NCI-H510A treated with DMSO at 0.1 percent for 48 hours (cell line): ENCODE measurements at regions not wholly inside any gene's neighbourhood (a gene's known extent, or its start where the extent isn't known, plus 50 kb on each side); places are given as distances from the start of the nearest gene placed in this dataset.

ENCODE experiments used
- DNase-seq: peaks from one replicate; lab custom pipeline; 2025; lab: John Stamatoyannopoulos, UW

DNA sequence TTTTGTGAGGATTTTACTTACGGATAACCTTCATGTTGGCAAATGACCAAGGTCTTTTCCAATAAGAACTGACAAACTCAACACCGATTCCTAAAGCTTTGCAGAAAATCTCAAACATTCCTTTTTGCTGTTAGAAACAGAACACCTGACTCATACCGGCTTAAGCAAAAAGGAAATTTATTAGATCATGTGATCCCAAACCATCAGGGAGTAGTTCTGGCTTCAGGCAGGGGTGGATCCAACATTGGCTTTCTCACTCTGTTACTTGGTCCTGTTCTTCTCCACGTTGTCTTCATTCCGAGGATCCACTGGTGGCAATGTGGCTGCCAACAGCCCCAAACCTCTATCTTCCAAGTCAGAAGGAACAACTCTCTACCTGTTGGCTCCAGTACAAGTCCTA lies 95.9 kb upstream of the PMEPA1 start:
- DNase-seq, result no peak

GRCh38 chr20:57804470-57805250 lies 94.8 kb upstream of the PMEPA1 start:
- no peak for DNase-seq

- no peak for DNase-seq
Observed at GRCh38 chr20:57803508-57804005, 93.7 kb upstream of the PMEPA1 start.

DNA sequence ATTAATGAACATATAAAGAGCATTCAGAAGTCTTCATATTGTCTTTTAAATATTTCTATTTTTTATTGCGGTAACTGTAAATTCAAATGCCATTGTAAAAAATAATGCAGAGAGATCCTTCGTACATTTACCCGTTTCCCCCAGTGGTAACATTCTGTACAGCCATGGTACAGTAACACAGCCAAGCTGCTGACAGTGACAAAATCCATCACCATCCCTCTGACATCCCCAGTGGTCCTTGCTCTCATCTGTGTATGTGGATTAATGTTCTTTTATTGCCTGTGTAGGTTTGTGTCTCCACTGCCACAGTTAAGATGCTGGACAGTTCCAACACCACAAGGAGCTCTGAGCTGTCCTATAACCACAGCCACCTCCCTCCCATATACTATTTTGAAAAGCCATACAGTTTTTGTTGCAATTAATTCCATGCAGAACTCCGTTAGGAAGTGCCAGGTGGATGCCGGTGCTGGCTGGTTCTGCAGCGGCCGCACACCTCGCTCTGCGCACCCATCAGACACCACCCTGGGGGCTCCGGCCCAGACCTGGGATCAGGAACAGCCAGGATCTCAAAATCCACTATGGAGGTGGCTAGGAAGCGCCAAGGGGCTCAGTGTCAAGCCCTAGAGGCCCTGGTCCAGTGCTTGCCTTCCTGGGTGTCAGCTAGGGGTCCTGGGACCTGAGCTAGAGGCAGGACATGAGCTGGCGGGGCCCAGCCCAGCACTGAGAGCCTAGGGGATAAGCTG lies 93.1 kb upstream of the PMEPA1 start:
- DNase-seq, result no peak

DNA sequence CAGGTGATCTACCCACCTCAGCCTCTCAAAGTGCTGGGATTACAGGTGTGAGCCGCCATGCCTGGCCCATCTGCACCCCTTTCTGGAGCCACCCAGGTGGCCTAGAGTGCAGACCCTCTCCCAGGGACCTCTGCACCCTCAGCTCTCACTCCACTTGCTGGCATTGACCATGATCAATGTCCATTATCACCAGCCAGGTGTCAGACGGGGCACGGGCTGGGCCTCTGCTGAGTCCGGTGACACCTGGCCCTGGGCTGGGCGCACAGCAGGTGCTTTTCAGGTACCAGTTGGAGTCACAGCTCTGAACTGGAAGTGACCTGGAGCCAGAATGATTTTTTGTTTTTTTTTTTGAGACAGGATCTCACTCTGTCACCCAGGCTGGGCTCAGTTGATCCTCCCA lies 91.8 kb upstream of the PMEPA1 start:
- DNase-seq, result no peak

- no peak for DNase-seq
Observed at GRCh38 chr20:57800791-57801430, 91.1 kb upstream of the PMEPA1 start.

GRCh38 chr20:57797401-57797800 lies 87.6 kb upstream of the PMEPA1 start:
- no peak for DNase-seq

DNA sequence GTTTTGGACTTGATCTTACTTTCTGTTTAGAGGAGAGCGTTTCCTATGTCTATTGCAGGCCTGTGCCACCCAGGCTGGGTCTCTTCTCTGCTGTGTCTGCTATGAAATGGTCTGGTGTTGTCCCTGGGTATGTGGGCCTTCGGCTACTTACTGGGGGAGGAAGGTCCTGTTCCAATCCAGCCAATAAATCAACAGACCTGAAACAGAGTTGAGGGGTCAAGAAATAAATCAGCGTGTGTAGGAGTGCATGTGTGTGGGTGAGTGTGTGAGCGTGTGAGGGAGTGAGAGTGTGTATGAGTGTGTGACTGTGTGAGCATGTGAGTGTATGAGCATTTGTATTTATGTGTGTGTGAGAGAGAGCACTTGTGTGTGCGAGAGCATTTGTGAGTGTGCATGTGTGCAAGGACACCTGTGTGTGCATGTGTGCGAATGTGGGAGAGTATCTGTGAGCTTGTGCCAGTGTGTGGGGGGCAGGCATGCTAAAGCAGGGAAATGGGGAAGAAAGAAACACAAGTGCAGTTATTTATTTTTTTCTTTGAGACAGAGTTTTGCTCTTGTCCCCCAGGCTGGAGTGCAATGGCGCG lies 86.3 kb upstream of the PMEPA1 start:
- no peak for DNase-seq

- no peak for DNase-seq
Observed at GRCh38 chr20:57795342-57795697, 85.5 kb upstream of the PMEPA1 start.

DNA sequence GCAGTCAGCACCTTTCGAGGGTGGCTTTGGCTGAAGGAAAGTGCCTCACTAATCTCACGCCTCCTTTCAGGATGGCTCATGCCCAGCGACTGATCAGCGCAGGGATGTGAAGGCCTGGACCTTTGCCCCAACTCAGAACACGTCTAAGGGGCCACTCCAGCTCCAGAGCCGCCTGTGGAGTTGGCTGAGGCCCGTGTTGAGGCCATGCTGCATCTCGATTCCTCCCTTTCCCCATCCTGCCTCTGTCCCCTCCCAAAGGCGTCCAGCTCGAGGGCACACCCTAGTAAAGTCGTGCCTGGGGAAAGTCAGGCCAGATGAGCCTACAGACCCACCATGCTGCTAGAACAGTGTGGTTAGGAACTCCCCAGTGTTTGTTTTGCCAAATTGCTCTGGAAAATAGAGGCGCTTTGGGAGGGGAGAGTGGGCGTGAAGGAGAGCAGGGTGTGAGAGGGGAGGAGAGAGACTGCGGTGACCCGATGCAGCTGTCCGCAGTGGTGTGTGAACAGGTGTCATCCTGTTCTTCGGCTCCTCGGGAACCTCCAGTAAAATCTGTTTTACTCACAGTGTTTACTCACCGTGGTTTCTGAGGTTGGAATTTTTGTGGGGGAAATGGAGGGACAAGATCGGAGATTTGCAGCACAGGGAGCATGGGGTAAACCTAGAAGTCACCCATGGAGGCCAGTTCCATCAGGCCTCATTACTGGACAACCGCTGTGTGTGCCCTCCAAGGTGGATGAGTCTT lies 85.0 kb upstream of the PMEPA1 start:
- no peak for DNase-seq

DNA sequence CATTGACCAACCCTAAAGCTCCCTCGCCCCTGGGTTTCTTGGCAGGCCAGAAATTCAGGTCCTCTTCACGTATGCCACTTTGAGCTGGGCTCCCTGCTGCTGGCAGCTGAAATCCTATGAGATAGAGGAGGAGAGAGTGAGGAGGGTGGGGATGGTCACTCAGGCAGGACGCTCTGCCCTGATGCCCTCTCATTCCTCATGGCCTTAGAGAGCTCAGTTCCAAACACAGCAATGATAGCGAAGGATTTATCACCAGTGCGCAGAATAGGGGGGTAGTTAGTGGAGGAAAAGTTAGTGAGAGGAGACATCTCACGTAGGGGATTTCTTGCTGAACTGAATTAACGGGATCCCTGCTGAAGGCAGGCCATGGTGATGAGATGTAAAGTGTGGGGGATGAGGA lies 84.2 kb upstream of the PMEPA1 start:
- DNase-seq, result no peak

- DNase-seq, result no peak
Observed at GRCh38 chr20:57793421-57793820, 83.6 kb upstream of the PMEPA1 start.

GRCh38 chr20:57792386-57793080 lies 82.7 kb upstream of the PMEPA1 start:
- DNase-seq, result no peak

DNA sequence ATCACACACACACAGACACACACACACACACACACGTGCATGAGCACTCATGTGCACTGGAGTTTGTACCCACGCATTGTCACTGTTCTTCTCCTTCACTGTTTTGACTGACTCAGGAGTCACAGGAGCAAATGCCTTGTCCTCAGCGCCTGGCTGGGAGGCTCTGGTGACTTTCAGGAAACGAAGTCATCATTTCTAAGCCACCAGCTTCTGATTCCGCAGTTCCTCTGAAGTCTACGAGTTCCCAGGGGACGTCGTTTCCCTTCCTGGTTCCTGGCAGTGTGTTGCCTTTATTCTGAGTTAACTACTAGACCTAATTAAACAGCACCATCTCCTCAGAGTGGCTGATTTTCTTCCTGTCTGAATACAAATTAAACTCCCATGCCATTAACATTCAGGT lies 82.2 kb upstream of the PMEPA1 start:
- no peak for DNase-seq

GRCh38 chr20:57791178-57791962 lies 81.6 kb upstream of the PMEPA1 start:
- DNase-seq, result no peak

GRCh38 chr20:57790176-57790575 lies 80.4 kb upstream of the PMEPA1 start:
- DNase-seq, result no peak

DNA sequence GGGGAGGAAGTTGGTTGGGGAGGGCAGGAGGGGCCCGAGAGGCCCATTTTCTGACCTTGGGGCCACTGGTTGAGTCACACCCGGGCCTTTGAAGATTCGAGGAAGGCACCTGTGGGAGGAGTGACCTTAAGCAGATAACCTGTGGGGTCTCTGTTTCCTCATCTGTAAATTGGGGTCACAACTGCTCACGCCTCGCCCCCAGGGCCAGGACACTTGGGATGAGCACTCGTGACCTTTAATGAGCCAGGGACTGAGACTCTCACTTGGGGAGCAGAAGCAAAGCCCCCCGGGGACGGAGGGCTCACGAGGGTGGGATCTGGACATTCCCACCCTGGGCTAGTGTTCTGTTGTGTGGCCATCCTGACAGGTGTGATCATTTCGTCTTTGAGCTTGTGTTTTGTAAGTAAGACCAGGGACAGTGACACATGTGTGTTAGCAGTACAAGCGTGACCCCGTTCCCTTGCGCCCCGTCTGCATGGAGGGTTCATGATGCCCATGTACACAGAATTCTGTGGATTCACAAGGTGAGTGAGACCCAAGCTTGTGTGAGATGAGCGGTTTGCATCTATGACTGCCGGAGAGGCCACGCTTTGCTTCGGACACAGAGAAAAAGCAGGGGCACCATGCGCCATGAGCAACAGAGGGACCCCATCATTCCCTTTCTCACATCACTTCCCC lies 79.3 kb upstream of the PMEPA1 start:
- no peak for DNase-seq

- DNase-seq, result no peak
Observed at GRCh38 chr20:57787990-57788781, 78.4 kb upstream of the PMEPA1 start.
